Tibial nerve (tissue), 4 donors: ENCODE measurements at regions not wholly inside any gene's neighbourhood (a gene's known extent, or its start where the extent isn't known, plus 50 kb on each side); places are given as distances from the start of the nearest gene placed in this dataset.

ENCODE experiments used
- EP300 ChIP-seq, 2 donors: sonication (generic); formaldehyde crosslinking; IDR thresholded peaks; one replicate each; pipeline ENCODE4 v1.6.1; 2017; ENCODE audit warnings: antibody characterized with exemption in 2 of 2, mild to moderate bottlenecking in 1 of 2
- POLR2A ChIP-seq, 2 donors: fragments of 450-650 bp; IDR thresholded peaks; one replicate each; pipeline ENCODE4 v1.6.1; 2017; ENCODE audit warnings: antibody characterized with exemption in 2 of 2, mild to moderate bottlenecking in 2 of 2, moderate library complexity in 2 of 2
- TF ChIP-seq, protein P1 (sequence below), 5 experiments: fragments of 200-600 bp in 3 of 5; fragments of 450-650 bp in 2 of 5; sonication (generic) in 3 of 5; IDR thresholded peaks; one replicate each; pipeline ENCODE4 v1.5.1; 2016 to 2019; ENCODE audit warnings: antibody characterized with exemption in 5 of 5, mild to moderate bottlenecking in 3 of 5, moderate library complexity in 2 of 5

DNA sequence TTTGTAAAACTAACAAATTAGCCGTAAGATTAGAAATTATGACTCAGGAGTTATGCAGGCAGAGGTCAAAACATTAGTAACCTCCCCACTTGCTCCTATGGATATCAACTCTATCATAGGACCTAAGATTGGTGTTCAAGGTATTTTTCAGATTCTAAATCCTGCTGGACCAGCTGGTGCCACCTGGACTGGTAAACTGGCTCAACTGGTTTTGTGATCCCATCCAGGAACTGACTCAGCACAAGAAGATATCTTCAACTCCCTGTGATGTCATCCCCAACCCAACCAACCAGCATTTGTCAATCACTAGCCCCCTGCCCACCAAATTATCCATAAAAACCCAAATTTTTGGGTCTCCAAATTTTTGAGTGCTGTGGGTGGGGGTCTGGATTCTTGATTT is 98.1 kb upstream of the OR4E1 start:
- TF ChIP-seq EP300 (IDR thresholded peaks at IDR 0.05) (no peak), POLR2A (IDR thresholded peaks at IDR 0.05) (no peak)
- TF ChIP-seq, protein P1, sequence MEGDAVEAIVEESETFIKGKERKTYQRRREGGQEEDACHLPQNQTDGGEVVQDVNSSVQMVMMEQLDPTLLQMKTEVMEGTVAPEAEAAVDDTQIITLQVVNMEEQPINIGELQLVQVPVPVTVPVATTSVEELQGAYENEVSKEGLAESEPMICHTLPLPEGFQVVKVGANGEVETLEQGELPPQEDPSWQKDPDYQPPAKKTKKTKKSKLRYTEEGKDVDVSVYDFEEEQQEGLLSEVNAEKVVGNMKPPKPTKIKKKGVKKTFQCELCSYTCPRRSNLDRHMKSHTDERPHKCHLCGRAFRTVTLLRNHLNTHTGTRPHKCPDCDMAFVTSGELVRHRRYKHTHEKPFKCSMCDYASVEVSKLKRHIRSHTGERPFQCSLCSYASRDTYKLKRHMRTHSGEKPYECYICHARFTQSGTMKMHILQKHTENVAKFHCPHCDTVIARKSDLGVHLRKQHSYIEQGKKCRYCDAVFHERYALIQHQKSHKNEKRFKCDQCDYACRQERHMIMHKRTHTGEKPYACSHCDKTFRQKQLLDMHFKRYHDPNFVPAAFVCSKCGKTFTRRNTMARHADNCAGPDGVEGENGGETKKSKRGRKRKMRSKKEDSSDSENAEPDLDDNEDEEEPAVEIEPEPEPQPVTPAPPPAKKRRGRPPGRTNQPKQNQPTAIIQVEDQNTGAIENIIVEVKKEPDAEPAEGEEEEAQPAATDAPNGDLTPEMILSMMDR (IDR thresholded peaks at IDR 0.05) = no peak
